Esophagus muscularis mucosa (tissue), 4 donors: ENCODE measurements at regions not wholly inside any gene's neighbourhood (a gene's known extent, or its start where the extent isn't known, plus 50 kb on each side); places are given as distances from the start of the nearest gene placed in this dataset.

Experiments used
- DNase-seq: peaks from one replicate; pipeline ENCODE4 v3.0.0-alpha.2; 2017; ENCODE audit errors: extremely low spot score
- H3K27ac ChIP-seq, 4 donors: fragments of 200-600 bp; sonication (generic); replicated peaks in 1 of 4; 1 replicate in 3 of 4; 2 replicates in 1 of 4; pipeline ENCODE4 v1.5.1; 2016 to 2019; ENCODE audit warnings: mild to moderate bottlenecking in 1 of 4
- H3K27me3 ChIP-seq, 4 donors: fragments of 200-600 bp; sonication (generic); one replicate each; pipeline versions ENCODE4 v1.5.1 to v1.6.0; 2016 to 2019
- H3K36me3 ChIP-seq, 4 donors: fragments of 200-600 bp; sonication (generic); one replicate each; pipeline ENCODE4 v1.5.1; 2016 to 2019
- H3K4me1 ChIP-seq, 4 donors: fragments of 200-600 bp; sonication (generic); one replicate each; pipeline ENCODE4 v1.5.1; 2016 to 2019
- H3K4me3 ChIP-seq, 4 donors: fragments of 200-600 bp; sonication (generic); 1 replicate in 2 of 4; 2 replicates in 2 of 4; pipeline ENCODE4 v1.5.1; 2016 to 2019; ENCODE audit warnings: mild to moderate bottlenecking in 4 of 4, moderate library complexity in 1 of 4
- H3K9me3 ChIP-seq, 4 donors: fragments of 200-600 bp; sonication (generic); 1 replicate in 3 of 4; 2 replicates in 1 of 4; pipeline ENCODE4 v1.5.1; 2016 to 2019
- CTCF ChIP-seq, 3 experiments: fragments of 200-600 bp in 2 of 3; fragments of 450-650 bp in 1 of 3; sonication (generic) in 2 of 3; IDR thresholded peaks; one replicate each; pipeline ENCODE4 v1.5.1; 2017 to 2019; ENCODE audit warnings: antibody characterized with exemption in 3 of 3, mild to moderate bottlenecking in 2 of 3, moderate library complexity in 1 of 3
- EP300 ChIP-seq: sonication (generic); formaldehyde crosslinking; IDR thresholded peaks from one replicate; pipeline ENCODE4 v1.6.1; 2017; ENCODE audit warnings: antibody characterized with exemption
- POLR2A ChIP-seq: fragments of 450-650 bp; IDR thresholded peaks from one replicate; pipeline ENCODE4 v1.6.1; 2017; ENCODE audit warnings: antibody characterized with exemption, moderate library complexity, mild to moderate bottlenecking, low read depth
- POLR2AphosphoS5 ChIP-seq, 2 donors: sonication (generic); formaldehyde crosslinking; IDR thresholded peaks; one replicate each; pipeline ENCODE4 v1.6.1; 2017; ENCODE audit warnings: antibody characterized with exemption in 2 of 2
- WGBS: methylation state at CpG from one replicate; pipeline ENCODE4 v1.1.5; 2018; 5-methylcytosine and 5-hydroxymethylcytosine counted together
- intact Hi-C: fragments of 100-400 bp; cut with DNase I; formaldehyde crosslinking; loops from one replicate; pipeline ENCODE4 v1.15.1; 2023

DNA sequence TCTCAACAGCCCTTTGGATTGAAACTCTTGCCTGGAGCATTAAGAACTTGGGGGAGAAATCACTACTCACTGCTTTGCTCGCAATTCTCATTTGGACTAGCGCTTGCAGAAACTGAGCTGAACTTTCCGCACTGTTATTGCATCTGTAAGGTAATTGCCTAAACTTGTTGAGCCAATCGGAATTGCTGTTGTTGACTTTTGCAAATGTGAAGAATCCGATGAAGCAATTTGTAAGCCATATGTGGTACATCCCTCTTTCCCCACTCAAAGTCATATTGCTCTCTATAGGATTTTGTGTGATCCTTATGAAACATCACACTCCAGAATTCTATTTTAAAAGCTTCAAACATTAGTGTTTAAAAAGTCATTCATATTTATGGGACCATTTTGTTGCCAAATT lies 191.7 kb upstream of the GBE1 start:
- intact Hi-C loops = no loop called here
- DNase-seq = no peak
- Histone ChIP-seq H3K27me3 (no peaks in the 10 kb centered on the region), H3K4me3 (no peak overlapping the region), H3K36me3 (no peaks in the 10 kb centered on the region), H3K27ac (no peak overlapping the region), H3K9me3 (no peaks in the 10 kb centered on the region), H3K4me1 (no peaks in the 10 kb centered on the region)
- 88% methylated on average over 5 of the region's 5 CpGs for WGBS
- TF ChIP-seq EP300 = no peak

DNA sequence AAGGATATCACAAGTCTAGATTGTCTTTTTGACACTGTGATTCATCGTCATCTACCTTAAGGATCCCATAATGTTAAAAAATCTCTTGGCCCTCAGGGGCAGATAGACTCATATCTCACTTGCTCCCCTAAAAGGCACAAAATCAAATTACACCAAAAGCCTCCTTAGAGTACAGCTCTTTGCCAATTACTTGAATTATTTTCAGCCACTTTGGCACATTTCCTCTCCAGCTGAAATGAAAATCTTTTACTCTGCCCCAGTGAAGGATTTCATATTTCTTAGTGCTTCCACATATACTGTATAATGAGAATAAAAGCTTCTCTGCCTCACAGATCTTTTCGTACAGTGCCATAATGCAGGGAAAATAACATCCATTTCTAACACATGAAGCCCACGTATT lies 190.7 kb upstream of the GBE1 start:
- H3K36me3 ChIP-seq = no peaks in the 10 kb centered on the region
- no peaks in the 10 kb centered on the region for H3K9me3 ChIP-seq
- no peak overlapping the region for H3K27ac ChIP-seq
- TF ChIP-seq EP300 (no peak), POLR2A (no peak), POLR2AphosphoS5 (IDR thresholded peaks at IDR 0.05) (no peak), CTCF (IDR thresholded peaks at IDR 0.05) (no peak)
- DNase-seq = no peak
- no peaks in the 10 kb centered on the region for H3K4me1 ChIP-seq
- WGBS = 84% methylated on average over 3 of the region's 3 CpGs
- intact Hi-C loops = no loop called here
- H3K4me3 ChIP-seq = no peak overlapping the region
- H3K27me3 ChIP-seq = no peaks in the 10 kb centered on the region

DNA sequence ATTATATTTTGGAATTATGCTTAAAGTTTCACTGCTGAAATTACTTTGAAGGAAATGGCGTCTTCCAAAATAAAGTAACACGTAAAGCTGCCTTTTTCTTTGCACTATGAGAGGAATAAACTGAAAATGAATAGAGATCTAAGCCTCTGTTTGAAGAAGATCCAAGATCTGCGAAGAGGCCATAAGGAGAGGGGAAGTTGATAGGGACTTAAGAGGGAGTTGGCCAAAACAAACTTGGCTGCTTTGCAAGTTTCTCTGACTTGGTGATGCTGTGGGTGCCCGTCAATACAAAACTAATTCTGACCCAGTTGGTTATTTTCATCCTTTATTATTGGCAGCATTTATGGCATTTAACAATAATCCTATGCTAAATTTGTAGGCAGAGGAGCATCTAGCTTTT lies 190.2 kb upstream of the GBE1 start:
- no peak for DNase-seq
- no peaks in the 10 kb centered on the region for H3K36me3 ChIP-seq
- H3K9me3 ChIP-seq = no peaks in the 10 kb centered on the region
- TF ChIP-seq CTCF (IDR thresholded peaks at IDR 0.05) (no peak), EP300 (no peak), POLR2A (no peak)
- 79% methylated on average over 4 of the region's 4 CpGs for WGBS
- H3K27ac ChIP-seq = no peak overlapping the region
- H3K4me3 ChIP-seq = no peak overlapping the region
- intact Hi-C loops = no loop called here
- H3K27me3 ChIP-seq = no peaks in the 10 kb centered on the region
- no peaks in the 10 kb centered on the region for H3K4me1 ChIP-seq

DNA sequence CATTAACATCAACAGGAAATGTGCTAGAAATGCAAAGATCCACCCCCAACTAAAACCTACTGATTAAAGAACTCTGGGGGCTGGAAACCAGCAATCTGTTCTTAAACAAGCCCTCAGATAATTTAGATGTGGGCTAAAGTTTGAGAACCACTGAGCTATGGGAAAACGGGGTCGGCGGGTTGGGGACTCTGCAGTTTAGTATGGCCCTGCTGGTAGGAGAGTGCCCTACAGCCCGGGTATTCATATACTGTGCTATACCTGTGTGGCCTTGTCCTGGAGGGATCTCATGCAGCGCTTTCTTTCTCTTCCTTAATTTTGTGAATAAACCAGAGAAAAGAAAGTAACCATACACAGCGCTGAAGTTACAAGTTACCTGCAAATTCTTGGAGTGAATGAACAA lies 189.7 kb upstream of the GBE1 start:
- no peaks in the 10 kb centered on the region for H3K4me1 ChIP-seq
- no peaks in the 10 kb centered on the region for H3K27me3 ChIP-seq
- no peak for DNase-seq
- H3K9me3 ChIP-seq = no peaks in the 10 kb centered on the region
- 90% methylated on average over 6 of the region's 6 CpGs for WGBS
- no peak overlapping the region for H3K27ac ChIP-seq
- TF ChIP-seq CTCF (IDR thresholded peaks at IDR 0.05) (no peak), POLR2AphosphoS5 (IDR thresholded peaks at IDR 0.05) (no peak), POLR2A (no peak), EP300 (no peak)
- intact Hi-C loops = no loop called here
- no peak overlapping the region for H3K4me3 ChIP-seq
- no peaks in the 10 kb centered on the region for H3K36me3 ChIP-seq

DNA sequence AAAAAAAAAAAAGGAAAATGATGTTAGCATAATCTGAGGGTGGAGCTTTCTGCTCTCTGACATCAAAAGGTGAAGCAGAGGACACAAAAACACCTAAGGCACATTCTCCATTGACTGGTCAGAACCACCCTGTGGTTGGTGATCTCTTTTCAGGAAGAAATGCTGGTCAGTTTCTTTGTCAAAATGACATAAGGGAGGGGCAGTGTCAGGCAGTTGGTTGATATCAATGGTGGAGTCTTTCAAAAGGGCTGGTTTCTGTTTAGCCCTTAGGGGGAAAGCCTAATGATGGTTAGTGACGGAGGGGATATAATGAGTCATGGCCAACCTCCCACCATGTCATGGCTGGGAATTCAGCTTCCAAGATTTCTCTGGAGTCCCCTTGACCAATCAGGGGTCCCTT lies 185.9 kb upstream of the GBE1 start:
- Histone ChIP-seq H3K9me3 (peaks cover 0 to 29% (median 23%) of the 10 kb centered on the region in 4 donors), H3K27me3 (no peaks in the 10 kb centered on the region), H3K4me1 (no peaks in the 10 kb centered on the region), H3K36me3 (no peaks in the 10 kb centered on the region), H3K4me3 (no peak overlapping the region), H3K27ac (no peak overlapping the region)
- DNase-seq = no peak
- intact Hi-C loops = no loop called here
- TF ChIP-seq POLR2A (no peak), POLR2AphosphoS5 (IDR thresholded peaks at IDR 0.05) (no peak), EP300 (no peak), CTCF (IDR thresholded peaks at IDR 0.05) (no peak)
- WGBS = 87% methylated on average over 1 of the region's 1 CpG
